Panc1 (cell line): ENCODE measurements at regions not wholly inside any gene's neighbourhood (a gene's known extent, or its start where the extent isn't known, plus 50 kb on each side); places are given as distances from the start of the nearest gene placed in this dataset.

ENCODE experiments used
- CTCF ChIP-seq: fragments of 450-650 bp; IDR thresholded peaks from 2 replicates; pipeline ENCODE4 v1.5.1; 2017; ENCODE audit warnings: mild to moderate bottlenecking
- SIN3A ChIP-seq: IDR thresholded peaks from 2 replicates; pipeline ENCODE4 v1.6.1; 2012; ENCODE audit warnings: low read depth, mild to moderate bottlenecking, low read length, moderate library complexity, borderline replicate concordance; ENCODE audit not compliant: insufficient read depth
- TCF7L2 ChIP-seq: IDR thresholded peaks from 2 replicates; pipeline ENCODE4 v1.6.1; 2011; ENCODE audit warnings: mild to moderate bottlenecking, low read depth, low read length, inconsistent platforms

- no peak for TF ChIP-seq CTCF
- no peak for TF ChIP-seq SIN3A
- TF ChIP-seq TCF7L2: no peak
Observed at GRCh38 chr18:40307627-40308026, 1647.4 kb upstream of the PIK3C3 start.
